GM23338 (cell line): ENCODE measurements at regions not wholly inside any gene's neighbourhood (a gene's known extent, or its start where the extent isn't known, plus 50 kb on each side); places are given as distances from the start of the nearest gene placed in this dataset.

Experiments
- ATAC-seq: fragments of 200-7000 bp; cut with Tn5 transposase; 3 replicates; pipeline ENCODE4 v1.9.1; 2020
- DNase-seq: peaks from one replicate; pipeline ENCODE4 v3.0.0-alpha.2; 2015; ENCODE audit warnings: low spot score
- H2AFZ ChIP-seq: fragments of 200-600 bp; sonication (generic); 2 replicates; pipeline ENCODE4 v1.8.0; 2016; ENCODE audit warnings: antibody characterized with exemption, mild to moderate bottlenecking, moderate library complexity
- H3F3A ChIP-seq: fragments of 200-600 bp; sonication (generic); replicated peaks from 2 replicates; pipeline ENCODE4 v1.8.0; 2017; ENCODE audit warnings: antibody characterized with exemption, mixed run types, low read depth
- H3K27ac ChIP-seq: fragments of 200-600 bp; sonication (generic); 2 replicates; pipeline ENCODE4 v1.6.1; 2016; ENCODE audit warnings: low read depth
- H3K27me3 ChIP-seq: fragments of 200-600 bp; sonication (generic); 2 replicates; pipeline ENCODE4 v1.8.0; 2016; ENCODE audit warnings: mild to moderate bottlenecking, mixed run types, moderate library complexity; ENCODE audit not compliant: insufficient read depth
- H3K36me3 ChIP-seq: fragments of 200-600 bp; sonication (generic); 2 replicates; pipeline ENCODE4 v1.8.0; 2016; ENCODE audit warnings: mild to moderate bottlenecking; ENCODE audit not compliant: insufficient read depth
- H3K4me1 ChIP-seq: fragments of 200-600 bp; sonication (generic); 2 replicates; pipeline ENCODE4 v1.8.0; 2016; ENCODE audit warnings: mild to moderate bottlenecking, moderate library complexity; ENCODE audit not compliant: insufficient read depth
- H3K4me2 ChIP-seq: fragments of 200-600 bp; sonication (generic); 2 replicates; pipeline ENCODE4 v1.7.1; 2017; ENCODE audit warnings: mixed run types
- H3K4me3 ChIP-seq: fragments of 200-600 bp; sonication (generic); 2 replicates; pipeline ENCODE4 v1.6.1; 2016; ENCODE audit warnings: mixed run types
- H3K79me2 ChIP-seq: fragments of 200-600 bp; sonication (generic); replicated peaks from 2 replicates; pipeline ENCODE4 v1.8.0; 2017; ENCODE audit warnings: mild to moderate bottlenecking; ENCODE audit not compliant: insufficient read depth
- H3K9me2 ChIP-seq: fragments of 200-600 bp; sonication (generic); 2 replicates; pipeline ENCODE4 v1.8.0; 2017; ENCODE audit not compliant: insufficient read depth
- H4K20me1 ChIP-seq: fragments of 200-600 bp; sonication (generic); replicated peaks from 2 replicates; pipeline ENCODE4 v1.8.0; 2017; ENCODE audit warnings: mild to moderate bottlenecking; ENCODE audit not compliant: insufficient read depth
- H3K27ac Mint-ChIP-seq: 2 replicates; pipeline ENCODE4 v1.8.0; 2020; ENCODE audit warnings: inconsistent platforms, mild to moderate bottlenecking, moderate library complexity, mixed read lengths
- H3K27me3 Mint-ChIP-seq: 3 replicates; pipeline ENCODE4 v1.8.0; 2022; ENCODE audit warnings: low read depth, mild to moderate bottlenecking, moderate library complexity, mixed read lengths, inconsistent platforms; ENCODE audit not compliant: insufficient read depth, poor library complexity
- H3K36me3 Mint-ChIP-seq: 3 replicates; pipeline ENCODE4 v1.8.0; 2021; ENCODE audit warnings: low read depth, mild to moderate bottlenecking, inconsistent platforms, moderate library complexity, mixed read lengths
- H3K4me1 Mint-ChIP-seq: 3 replicates; pipeline ENCODE4 v1.8.0; 2020; ENCODE audit warnings: mild to moderate bottlenecking, inconsistent platforms, mixed read lengths
- H3K4me3 Mint-ChIP-seq: 3 replicates; pipeline ENCODE4 v1.8.0; 2021; ENCODE audit warnings: moderate library complexity, mild to moderate bottlenecking, inconsistent platforms, mixed read lengths
- H3K9me3 Mint-ChIP-seq: 3 replicates; pipeline ENCODE4 v1.8.0; 2020; ENCODE audit warnings: moderate library complexity, mild to moderate bottlenecking, inconsistent platforms, mixed read lengths
- CREB1 ChIP-seq: fragments of 250-450 bp; sonication (Bioruptor Pico); IDR thresholded peaks from 2 replicates; pipeline ENCODE4 v1.5.0; 2020; ENCODE audit warnings: low read depth, mild to moderate bottlenecking, moderate library complexity
- EZH2 ChIP-seq: fragments of 200-600 bp; sonication (generic); IDR thresholded peaks from one replicate; pipeline ENCODE4 v1.8.0; 2017; ENCODE audit warnings: antibody characterized with exemption, mild to moderate bottlenecking, low read depth; ENCODE audit not compliant: unreplicated experiment
- JUNB ChIP-seq: IDR thresholded peaks from one replicate; pipeline ENCODE4 v1.6.1; 2016; ENCODE audit warnings: antibody characterized with exemption; ENCODE audit not compliant: unreplicated experiment
- STAT1 ChIP-seq: IDR thresholded peaks from one replicate; pipeline ENCODE4 v1.6.1; 2016; ENCODE audit warnings: antibody characterized with exemption; ENCODE audit not compliant: unreplicated experiment
- ZNF114 ChIP-seq: fragments of 250-450 bp; sonication (Bioruptor Pico); IDR thresholded peaks from 2 replicates; pipeline ENCODE4 v1.5.0; 2020; ENCODE audit warnings: mild to moderate bottlenecking, moderate library complexity
- TF ChIP-seq, protein P1 (sequence below): IDR thresholded peaks from one replicate; pipeline ENCODE4 v1.6.1; 2018; ENCODE audit warnings: antibody characterized with exemption; ENCODE audit not compliant: unreplicated experiment
- TF ChIP-seq, protein P2 (sequence below): fragments of 250-450 bp; sonication (Bioruptor Pico); IDR thresholded peaks from 2 replicates; pipeline ENCODE4 v1.5.0; 2020; ENCODE audit warnings: mild to moderate bottlenecking, moderate library complexity

DNA sequence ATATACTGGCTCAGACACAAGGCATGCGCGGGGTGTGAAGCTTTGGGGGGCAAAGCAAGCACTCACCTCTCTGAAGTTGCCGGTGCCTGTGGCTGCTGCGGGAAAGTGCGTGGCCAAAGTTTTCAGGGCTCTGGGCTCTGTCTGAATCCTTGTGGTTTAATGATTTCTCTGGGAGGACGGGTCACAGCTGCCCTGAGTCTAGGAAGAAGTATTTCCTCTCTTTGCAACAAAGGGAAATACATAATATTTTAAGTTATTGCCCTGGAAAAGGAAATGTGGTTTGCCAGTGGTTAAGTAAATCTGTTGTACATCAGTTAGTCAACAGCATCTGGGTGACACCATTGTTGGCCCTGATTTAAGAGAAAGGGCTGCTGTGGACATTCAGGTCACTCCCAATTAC, 56.7 kb upstream of the ZDBF2 start:
- H3K4me3 ChIP-seq: no peak overlapping the region
- peak overlapping the region; percentile 48 for H3K4me2 ChIP-seq
- DNase-seq (peak; percentile 44), ATAC-seq (peak; percentile 67)
- H3K27ac ChIP-seq: no peak overlapping the region
- no peaks in the 10 kb centered on the region for H3K27me3 ChIP-seq
- Mint-ChIP-seq H3K4me1 (peaks cover 41% of the 10 kb centered on the region), H3K36me3 (no peaks in the 10 kb centered on the region; the same call in 2 of the 3 replicates), H3K9me3 (peaks cover 7% of the 10 kb centered on the region; the same call in 2 of the 3 replicates), H3K27ac (no peak overlapping the region), H3K27me3 (no peaks in the 10 kb centered on the region), H3K4me3 (no peak overlapping the region)
- H3K36me3 ChIP-seq: no peaks in the 10 kb centered on the region; the same call in none of the 2 replicates
- TF ChIP-seq EZH2 (no peak), STAT1 (no peak), JUNB (no peak), ZNF114 (CRISPR knock-in tag) (no peak)
- TF ChIP-seq, protein P1, sequence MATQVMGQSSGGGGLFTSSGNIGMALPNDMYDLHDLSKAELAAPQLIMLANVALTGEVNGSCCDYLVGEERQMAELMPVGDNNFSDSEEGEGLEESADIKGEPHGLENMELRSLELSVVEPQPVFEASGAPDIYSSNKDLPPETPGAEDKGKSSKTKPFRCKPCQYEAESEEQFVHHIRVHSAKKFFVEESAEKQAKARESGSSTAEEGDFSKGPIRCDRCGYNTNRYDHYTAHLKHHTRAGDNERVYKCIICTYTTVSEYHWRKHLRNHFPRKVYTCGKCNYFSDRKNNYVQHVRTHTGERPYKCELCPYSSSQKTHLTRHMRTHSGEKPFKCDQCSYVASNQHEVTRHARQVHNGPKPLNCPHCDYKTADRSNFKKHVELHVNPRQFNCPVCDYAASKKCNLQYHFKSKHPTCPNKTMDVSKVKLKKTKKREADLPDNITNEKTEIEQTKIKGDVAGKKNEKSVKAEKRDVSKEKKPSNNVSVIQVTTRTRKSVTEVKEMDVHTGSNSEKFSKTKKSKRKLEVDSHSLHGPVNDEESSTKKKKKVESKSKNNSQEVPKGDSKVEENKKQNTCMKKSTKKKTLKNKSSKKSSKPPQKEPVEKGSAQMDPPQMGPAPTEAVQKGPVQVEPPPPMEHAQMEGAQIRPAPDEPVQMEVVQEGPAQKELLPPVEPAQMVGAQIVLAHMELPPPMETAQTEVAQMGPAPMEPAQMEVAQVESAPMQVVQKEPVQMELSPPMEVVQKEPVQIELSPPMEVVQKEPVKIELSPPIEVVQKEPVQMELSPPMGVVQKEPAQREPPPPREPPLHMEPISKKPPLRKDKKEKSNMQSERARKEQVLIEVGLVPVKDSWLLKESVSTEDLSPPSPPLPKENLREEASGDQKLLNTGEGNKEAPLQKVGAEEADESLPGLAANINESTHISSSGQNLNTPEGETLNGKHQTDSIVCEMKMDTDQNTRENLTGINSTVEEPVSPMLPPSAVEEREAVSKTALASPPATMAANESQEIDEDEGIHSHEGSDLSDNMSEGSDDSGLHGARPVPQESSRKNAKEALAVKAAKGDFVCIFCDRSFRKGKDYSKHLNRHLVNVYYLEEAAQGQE: no peak
- peaks cover 43% of the 10 kb centered on the region for H3K4me1 ChIP-seq
- no peaks in the 10 kb centered on the region for H3K79me2 ChIP-seq
- no peaks in the 10 kb centered on the region for H4K20me1 ChIP-seq
- no peaks in the 10 kb centered on the region for H3K9me2 ChIP-seq
- H3F3A ChIP-seq: no peaks in the 10 kb centered on the region
- H2AFZ ChIP-seq: peak overlapping the region; percentile 92

DNA sequence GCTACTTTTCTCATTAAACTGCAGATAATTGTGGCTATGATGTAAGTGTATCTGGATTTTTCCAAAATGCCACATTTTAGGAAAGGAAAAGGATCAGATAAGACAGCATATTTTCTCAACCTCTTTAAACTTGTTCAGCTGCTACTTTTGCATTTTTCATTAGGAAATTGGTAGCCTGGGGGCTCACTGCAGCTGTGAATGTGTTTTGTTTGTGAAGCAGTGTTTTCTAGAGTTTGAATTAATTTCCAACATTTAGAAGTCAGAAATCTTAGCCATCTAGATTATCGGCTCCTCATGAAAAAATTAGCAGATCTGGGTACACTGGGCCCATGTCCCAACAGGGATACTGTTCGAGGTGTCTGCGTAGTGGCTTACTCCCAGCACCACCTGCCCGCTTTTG, 56.3 kb upstream of the ZDBF2 start:
- Histone ChIP-seq H3K4me2 (peak overlapping the region; percentile 48), H3K9me2 (no peaks in the 10 kb centered on the region), H4K20me1 (no peaks in the 10 kb centered on the region), H3K27me3 (no peaks in the 10 kb centered on the region), H3F3A (no peaks in the 10 kb centered on the region), H3K79me2 (no peaks in the 10 kb centered on the region), H3K4me3 (no peak overlapping the region), H3K36me3 (no peaks in the 10 kb centered on the region; the same call in none of the 2 replicates), H3K27ac (no peak overlapping the region), H2AFZ (peak overlapping the region; percentile 92), H3K4me1 (peaks cover 40% of the 10 kb centered on the region)
- ATAC-seq (peak; percentile 40), DNase-seq (no peak)
- Mint-ChIP-seq H3K36me3 (no peaks in the 10 kb centered on the region; the same call in 2 of the 3 replicates), H3K9me3 (peaks cover 7% of the 10 kb centered on the region; the same call in 2 of the 3 replicates), H3K27ac (no peak overlapping the region), H3K4me1 (peaks cover 37% of the 10 kb centered on the region), H3K27me3 (no peaks in the 10 kb centered on the region), H3K4me3 (no peak overlapping the region)
- no peak for TF ChIP-seq CREB1 (CRISPR knock-in tag)
- TF ChIP-seq, protein P2, sequence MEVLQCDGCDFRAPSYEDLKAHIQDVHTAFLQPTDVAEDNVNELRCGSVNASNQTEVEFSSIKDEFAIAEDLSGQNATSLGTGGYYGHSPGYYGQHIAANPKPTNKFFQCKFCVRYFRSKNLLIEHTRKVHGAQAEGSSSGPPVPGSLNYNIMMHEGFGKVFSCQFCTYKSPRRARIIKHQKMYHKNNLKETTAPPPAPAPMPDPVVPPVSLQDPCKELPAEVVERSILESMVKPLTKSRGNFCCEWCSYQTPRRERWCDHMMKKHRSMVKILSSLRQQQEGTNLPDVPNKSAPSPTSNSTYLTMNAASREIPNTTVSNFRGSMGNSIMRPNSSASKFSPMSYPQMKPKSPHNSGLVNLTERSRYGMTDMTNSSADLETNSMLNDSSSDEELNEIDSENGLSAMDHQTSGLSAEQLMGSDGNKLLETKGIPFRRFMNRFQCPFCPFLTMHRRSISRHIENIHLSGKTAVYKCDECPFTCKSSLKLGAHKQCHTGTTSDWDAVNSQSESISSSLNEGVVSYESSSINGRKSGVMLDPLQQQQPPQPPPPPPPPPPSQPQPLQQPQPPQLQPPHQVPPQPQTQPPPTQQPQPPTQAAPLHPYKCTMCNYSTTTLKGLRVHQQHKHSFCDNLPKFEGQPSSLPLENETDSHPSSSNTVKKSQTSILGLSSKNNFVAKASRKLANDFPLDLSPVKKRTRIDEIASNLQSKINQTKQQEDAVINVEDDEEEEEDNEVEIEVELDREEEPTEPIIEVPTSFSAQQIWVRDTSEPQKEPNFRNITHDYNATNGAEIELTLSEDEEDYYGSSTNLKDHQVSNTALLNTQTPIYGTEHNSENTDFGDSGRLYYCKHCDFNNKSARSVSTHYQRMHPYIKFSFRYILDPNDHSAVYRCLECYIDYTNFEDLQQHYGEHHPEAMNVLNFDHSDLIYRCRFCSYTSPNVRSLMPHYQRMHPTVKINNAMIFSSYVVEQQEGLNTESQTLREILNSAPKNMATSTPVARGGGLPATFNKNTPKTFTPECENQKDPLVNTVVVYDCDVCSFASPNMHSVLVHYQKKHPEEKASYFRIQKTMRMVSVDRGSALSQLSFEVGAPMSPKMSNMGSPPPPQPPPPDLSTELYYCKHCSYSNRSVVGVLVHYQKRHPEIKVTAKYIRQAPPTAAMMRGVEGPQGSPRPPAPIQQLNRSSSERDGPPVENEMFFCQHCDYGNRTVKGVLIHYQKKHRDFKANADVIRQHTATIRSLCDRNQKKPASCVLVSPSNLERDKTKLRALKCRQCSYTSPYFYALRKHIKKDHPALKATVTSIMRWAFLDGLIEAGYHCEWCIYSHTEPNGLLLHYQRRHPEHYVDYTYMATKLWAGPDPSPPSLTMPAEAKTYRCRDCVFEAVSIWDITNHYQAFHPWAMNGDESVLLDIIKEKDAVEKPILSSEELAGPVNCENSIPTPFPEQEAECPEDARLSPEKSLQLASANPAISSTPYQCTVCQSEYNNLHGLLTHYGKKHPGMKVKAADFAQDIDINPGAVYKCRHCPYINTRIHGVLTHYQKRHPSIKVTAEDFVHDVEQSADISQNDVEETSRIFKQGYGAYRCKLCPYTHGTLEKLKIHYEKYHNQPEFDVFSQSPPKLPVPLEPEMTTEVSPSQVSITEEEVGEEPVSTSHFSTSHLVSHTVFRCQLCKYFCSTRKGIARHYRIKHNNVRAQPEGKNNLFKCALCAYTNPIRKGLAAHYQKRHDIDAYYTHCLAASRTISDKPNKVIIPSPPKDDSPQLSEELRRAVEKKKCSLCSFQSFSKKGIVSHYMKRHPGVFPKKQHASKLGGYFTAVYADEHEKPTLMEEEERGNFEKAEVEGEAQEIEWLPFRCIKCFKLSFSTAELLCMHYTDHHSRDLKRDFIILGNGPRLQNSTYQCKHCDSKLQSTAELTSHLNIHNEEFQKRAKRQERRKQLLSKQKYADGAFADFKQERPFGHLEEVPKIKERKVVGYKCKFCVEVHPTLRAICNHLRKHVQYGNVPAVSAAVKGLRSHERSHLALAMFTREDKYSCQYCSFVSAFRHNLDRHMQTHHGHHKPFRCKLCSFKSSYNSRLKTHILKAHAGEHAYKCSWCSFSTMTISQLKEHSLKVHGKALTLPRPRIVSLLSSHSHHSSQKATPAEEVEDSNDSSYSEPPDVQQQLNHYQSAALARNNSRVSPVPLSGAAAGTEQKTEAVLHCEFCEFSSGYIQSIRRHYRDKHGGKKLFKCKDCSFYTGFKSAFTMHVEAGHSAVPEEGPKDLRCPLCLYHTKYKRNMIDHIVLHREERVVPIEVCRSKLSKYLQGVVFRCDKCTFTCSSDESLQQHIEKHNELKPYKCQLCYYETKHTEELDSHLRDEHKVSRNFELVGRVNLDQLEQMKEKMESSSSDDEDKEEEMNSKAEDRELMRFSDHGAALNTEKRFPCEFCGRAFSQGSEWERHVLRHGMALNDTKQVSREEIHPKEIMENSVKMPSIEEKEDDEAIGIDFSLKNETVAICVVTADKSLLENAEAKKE: no peak
- no peak for TF ChIP-seq ZNF114 (CRISPR knock-in tag)
- TF ChIP-seq, protein P1: no peak
